C4-2B (cell line): ENCODE measurements at regions not wholly inside any gene's neighbourhood (a gene's known extent, or its start where the extent isn't known, plus 50 kb on each side); places are given as distances from the start of the nearest gene placed in this dataset.

ENCODE experiments used
- H3K27ac ChIP-seq: fragments of 450-650 bp; 2 replicates; pipeline ENCODE4 v1.5.1; 2017
- CTCF ChIP-seq: fragments of 450-650 bp; conservative IDR thresholded peaks from 2 replicates; pipeline ENCODE4 v1.5.1; 2017; ENCODE audit warnings: mild to moderate bottlenecking
- ZFX ChIP-seq: fragments of 450-650 bp; IDR thresholded peaks from 2 replicates; pipeline ENCODE4 v1.6.1; 2017

- no peak overlapping the region for H3K27ac ChIP-seq
- no peak for TF ChIP-seq CTCF
- TF ChIP-seq ZFX: no peak
Observed at GRCh38 chr9:135308821-135309762, 170.5 kb upstream of the PPP1R26 start.

- TF ChIP-seq CTCF (no peak), ZFX (no peak)
Observed at GRCh38 chr9:135309763-135310125, 169.8 kb upstream of the PPP1R26 start.

GRCh38 chr9:135310134-135310533 is 169.4 kb upstream of the PPP1R26 start:
- TF ChIP-seq ZFX: no peak
- TF ChIP-seq CTCF: no peak

More at GRCh38 chr9:135309763-135310125, 169.8 kb upstream of the PPP1R26 start:
- H3K27ac ChIP-seq: no peak overlapping the region

GRCh38 chr9:135315572-135315971 is 164.0 kb upstream of the PPP1R26 start:
- no peak for TF ChIP-seq ZFX
- H3K27ac ChIP-seq: no peak overlapping the region

More at GRCh38 chr9:135310134-135310533, 169.4 kb upstream of the PPP1R26 start:
- H3K27ac ChIP-seq: no peak overlapping the region

GRCh38 chr9:135320331-135320730 is 159.3 kb upstream of the PPP1R26 start:
- TF ChIP-seq CTCF: no peak
- H3K27ac ChIP-seq: no peak overlapping the region

- no peak for TF ChIP-seq ZFX
- no peak for TF ChIP-seq CTCF
- no peak overlapping the region for H3K27ac ChIP-seq
Observed at GRCh38 chr9:135320943-135321342, 158.6 kb upstream of the PPP1R26 start.

- TF ChIP-seq ZFX: no peak
- no peak for TF ChIP-seq CTCF
Observed at GRCh38 chr9:135321580-135321979, 158.0 kb upstream of the PPP1R26 start.

GRCh38 chr9:135324329-135324728 is 155.3 kb upstream of the PPP1R26 start:
- H3K27ac ChIP-seq: no peak overlapping the region
- TF ChIP-seq CTCF (no peak), ZFX (no peak)

More at GRCh38 chr9:135321580-135321979, 158.0 kb upstream of the PPP1R26 start:
- H3K27ac ChIP-seq: no peak overlapping the region
